PC-9 (cell line): ENCODE measurements at regions not wholly inside any gene's neighbourhood (a gene's known extent, or its start where the extent isn't known, plus 50 kb on each side); places are given as distances from the start of the nearest gene placed in this dataset.

Source experiments
- BruUV-seq: library from RNA; stranded (reverse); fragments of 400-500 nt; replicated peaks from 2 replicates; lab custom pipeline; 2021; lab: Mats Ljungman, UMichigan
- CTCF ChIA-PET: fragments of 300-600 bp; sonication (Branson Sonifier 250); formaldehyde crosslinking; loops from one replicate; lab custom pipeline; 2022; ENCODE audit warnings: antibody characterized with exemption; lab: Charles Lee
- POLR2A ChIA-PET: fragments of 300-600 bp; sonication (Branson Sonifier 250); formaldehyde crosslinking; loops from one replicate; lab custom pipeline; 2022; ENCODE audit warnings: antibody characterized with exemption; ENCODE audit not compliant: unreplicated experiment; lab: Charles Lee
- DNase-seq, 2 experiments: peaks; one replicate each; pipeline versions ENCODE4 v3.0.0 to v3.0.0-alpha.2; 2015 to 2022; ENCODE audit warnings: mixed read lengths in 1 of 2
- H2AFZ ChIP-seq: fragments of 200-600 bp; sonication (generic); 2 replicates; pipeline ENCODE4 v1.8.1; 2017; ENCODE audit warnings: antibody characterized with exemption
- H3F3A ChIP-seq: fragments of 200-600 bp; sonication (generic); 2 replicates; pipeline ENCODE4 v1.8.1; 2017; ENCODE audit warnings: antibody characterized with exemption, mild to moderate bottlenecking, low read depth; ENCODE audit not compliant: insufficient read depth
- H3K27ac ChIP-seq: fragments of 200-600 bp; sonication (generic); 2 replicates; pipeline ENCODE4 v1.6.1; 2016; ENCODE audit warnings: mixed run types
- H3K27me3 ChIP-seq: fragments of 200-600 bp; sonication (generic); 2 replicates; pipeline ENCODE4 v1.6.1; 2016; ENCODE audit warnings: low read depth, mixed run types; ENCODE audit not compliant: insufficient read depth
- H3K36me3 ChIP-seq: fragments of 200-600 bp; sonication (generic); 2 replicates; pipeline ENCODE4 v1.6.1; 2016; ENCODE audit warnings: low read depth, mixed run types
- H3K4me1 ChIP-seq: fragments of 200-600 bp; sonication (generic); replicated peaks from 2 replicates; pipeline ENCODE4 v1.6.1; 2016; ENCODE audit warnings: mixed run types; ENCODE audit not compliant: insufficient read depth
- H3K4me2 ChIP-seq: fragments of 200-600 bp; sonication (generic); 2 replicates; pipeline ENCODE4 v1.6.1; 2017; ENCODE audit warnings: mixed run types
- H3K4me3 ChIP-seq: fragments of 200-600 bp; sonication (generic); 2 replicates; pipeline ENCODE4 v1.6.1; 2016; ENCODE audit warnings: mixed run types
- H3K79me2 ChIP-seq: fragments of 200-600 bp; sonication (generic); 2 replicates; pipeline ENCODE4 v1.6.1; 2017; ENCODE audit warnings: low read depth, mixed run types
- H3K9me2 ChIP-seq: fragments of 200-600 bp; sonication (generic); 2 replicates; pipeline ENCODE4 v1.8.1; 2017; ENCODE audit warnings: mild to moderate bottlenecking; ENCODE audit not compliant: insufficient read depth
- H3K9me3 ChIP-seq: fragments of 200-600 bp; sonication (generic); 2 replicates; pipeline ENCODE4 v1.8.1; 2016; ENCODE audit warnings: low read depth; ENCODE audit not compliant: insufficient read depth
- H4K20me1 ChIP-seq: fragments of 200-600 bp; sonication (generic); 2 replicates; pipeline ENCODE4 v1.8.1; 2017; ENCODE audit not compliant: insufficient read depth
- CTCF ChIP-seq: fragments of 200-600 bp; sonication (generic); conservative IDR thresholded peaks from 2 replicates; pipeline ENCODE4 v1.6.1; 2017; ENCODE audit warnings: mixed run types, antibody characterized with exemption, mild to moderate bottlenecking, moderate library complexity
- EZH2 ChIP-seq: fragments of 200-600 bp; sonication (generic); IDR thresholded peaks from 2 replicates; pipeline ENCODE4 v1.8.0; 2017; ENCODE audit warnings: antibody characterized with exemption, low read depth
- intact Hi-C: fragments of 100-400 bp; cut with micrococcal nuclease; formaldehyde crosslinking; loops from one replicate; pipeline ENCODE4 v1.10.0; 2022; ENCODE audit not compliant: unreplicated experiment

DNA sequence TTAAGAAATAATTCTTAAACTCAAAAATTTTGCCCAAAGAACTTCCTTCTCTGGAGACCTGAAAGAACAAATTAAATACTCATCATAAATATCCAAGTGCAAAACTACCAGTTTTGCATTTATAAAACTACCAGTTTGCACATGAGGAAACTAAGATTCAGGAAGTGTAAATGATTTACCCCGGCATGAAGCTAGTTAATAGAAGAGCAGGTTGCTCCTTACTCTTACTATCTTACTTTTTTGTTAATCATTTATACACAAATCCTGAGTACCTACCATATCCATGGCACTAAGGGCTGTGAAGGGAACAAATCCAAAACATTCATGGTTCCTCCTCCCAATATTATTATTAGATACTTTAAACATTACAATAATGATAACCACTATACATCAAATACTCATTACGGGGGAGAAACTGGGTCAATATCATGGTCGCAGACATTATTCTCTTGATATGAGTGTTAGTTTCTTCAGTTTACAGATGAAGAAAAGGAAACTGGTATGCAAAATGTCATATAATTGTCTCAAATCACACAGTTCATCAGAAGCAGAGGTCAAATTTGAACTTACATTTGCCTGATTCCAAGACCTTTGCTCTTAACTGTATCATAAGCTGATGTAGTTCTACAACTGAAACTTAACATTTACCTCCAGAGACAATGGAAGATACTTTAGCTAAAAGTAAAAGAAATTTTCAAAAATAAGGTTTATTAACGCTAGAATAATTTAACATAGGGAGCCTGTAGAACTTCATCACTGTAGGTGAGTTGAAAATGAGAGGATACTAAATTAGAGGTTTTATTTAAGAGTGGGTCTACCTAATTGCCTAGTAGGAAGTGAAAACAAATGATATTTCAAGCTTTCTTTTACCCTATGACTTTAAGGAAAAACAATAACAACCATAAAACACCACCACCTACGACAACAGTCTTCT is 74.5 kb downstream of the FAM76B start:
- Histone ChIP-seq H3K36me3 (no peaks in the 10 kb centered on the region), H3K27ac (no peak overlapping the region), H3K9me3 (no peaks in the 10 kb centered on the region), H3K27me3 (no peaks in the 10 kb centered on the region), H3K4me2 (no peak overlapping the region), H3K79me2 (no peaks in the 10 kb centered on the region), H2AFZ (no peak overlapping the region), H4K20me1 (no peaks in the 10 kb centered on the region), H3K4me3 (no peak overlapping the region), H3K4me1 (no peaks in the 10 kb centered on the region), H3K9me2 (no peaks in the 10 kb centered on the region), H3F3A (no peaks in the 10 kb centered on the region)
- no TSS peak for BruUV-seq
- POLR2A ChIA-PET: no interaction called here
- intact Hi-C loops: no loop called here
- no peak for TF ChIP-seq EZH2
- DNase-seq: no peak
- CTCF ChIA-PET: no interaction called here

- no peaks in the 10 kb centered on the region for H3K27me3 ChIP-seq
- BruUV-seq: no TSS peak
Measured at GRCh38 chr11:95713428-95713827, 76.2 kb downstream of the FAM76B start.

GRCh38 chr11:95711945-95712221 is 77.7 kb downstream of the FAM76B start:
- no peak overlapping the region for H2AFZ ChIP-seq
- intact Hi-C loops: no loop called here
- no peak overlapping the region for H3K4me3 ChIP-seq
- no peaks in the 10 kb centered on the region for H3K9me3 ChIP-seq
- TF ChIP-seq EZH2: no peak
- TF ChIP-seq CTCF: no peak
- no peak for DNase-seq
- POLR2A ChIA-PET: no interaction called here
- no TSS peak for BruUV-seq
- no peaks in the 10 kb centered on the region for H3K36me3 ChIP-seq
- CTCF ChIA-PET: no interaction called here
- H3K27ac ChIP-seq: no peak overlapping the region
- H4K20me1 ChIP-seq: no peaks in the 10 kb centered on the region
- no peaks in the 10 kb centered on the region for H3K79me2 ChIP-seq
- H3K4me1 ChIP-seq: no peaks in the 10 kb centered on the region
- no peaks in the 10 kb centered on the region for H3K27me3 ChIP-seq
- H3F3A ChIP-seq: no peaks in the 10 kb centered on the region
- no peaks in the 10 kb centered on the region for H3K9me2 ChIP-seq
- H3K4me2 ChIP-seq: no peak overlapping the region

More at GRCh38 chr11:95713428-95713827, 76.2 kb downstream of the FAM76B start:
- Histone ChIP-seq H3K4me3 (no peak overlapping the region), H3K4me1 (no peaks in the 10 kb centered on the region), H4K20me1 (no peaks in the 10 kb centered on the region), H3K4me2 (no peak overlapping the region), H3K27ac (no peak overlapping the region), H3K9me3 (no peaks in the 10 kb centered on the region), H3K79me2 (no peaks in the 10 kb centered on the region), H2AFZ (no peak overlapping the region), H3K36me3 (no peaks in the 10 kb centered on the region), H3F3A (no peaks in the 10 kb centered on the region), H3K9me2 (no peaks in the 10 kb centered on the region)
- intact Hi-C loops: no loop called here
- DNase-seq: no peak
- TF ChIP-seq EZH2: no peak
- TF ChIP-seq CTCF: no peak
- ChIA-PET POLR2A (no interaction called here), CTCF (no interaction called here)
